HepG2 (cell line): ENCODE measurements at regions not wholly inside any gene's neighbourhood (a gene's known extent, or its start where the extent isn't known, plus 50 kb on each side); places are given as distances from the start of the nearest gene placed in this dataset.

Experiments used
- ATAC-seq: fragments of 200-7000 bp; cut with Tn5 transposase; 3 replicates; pipeline ENCODE4 v1.9.1; 2020; ENCODE audit warnings: mild to moderate bottlenecking, moderate library complexity
- BruUV-seq: library from RNA; stranded (reverse); fragments of 400-500 nt; replicated peaks from 2 replicates; lab custom pipeline; 2021; lab: Mats Ljungman, UMichigan
- CTCF ChIA-PET: fragments of 300-600 bp; formaldehyde crosslinking; extraction: SDS; loops from one replicate; lab custom pipeline; 2021; ENCODE audit warnings: low total read pairs, inconsistent platforms, low intra/inter-chr PET ratio; lab: Yijun Ruan, JAX
- POLR2A ChIA-PET: fragments of 350-600 bp; sonication (Branson Sonifier 250); formaldehyde crosslinking; loops from one replicate; lab custom pipeline; 2020; ENCODE audit warnings: antibody characterized with exemption, inconsistent platforms; lab: Yijun Ruan, JAX
- DNase-seq: peaks from one replicate; pipeline ENCODE4 v3.0.0-alpha.2; 2015; ENCODE audit warnings: low spot score
- FAIRE-seq: peaks from 3 replicates; lab custom pipeline; 2011; peaks lifted over from hg19 to GRCh38; lab: Jason Lieb, UNC
- H2AFZ ChIP-seq: one replicate; pipeline ENCODE4 v1.6.1; 2011; ENCODE audit warnings: low read length, inconsistent platforms
- H3K27ac ChIP-seq: fragments of 300-600 bp; 3 replicates; pipeline ENCODE4 v1.8.0; 2011; ENCODE audit warnings: mixed run types, mild to moderate bottlenecking, mixed read lengths, low read length, inconsistent platforms; ENCODE audit not compliant: insufficient read depth; ENCODE audit errors: extremely low read length
- H3K27me3 ChIP-seq, 2 experiments: fragments of 200-600 bp in 1 of 2; 2 replicates in 1 of 2; 3 replicates in 1 of 2; pipeline versions ENCODE4 v1.6.0 to v1.8.0; 2011; ENCODE audit warnings: low read length in 2 of 2, mild to moderate bottlenecking in 2 of 2, moderate library complexity in 2 of 2, inconsistent platforms in 1 of 2; ENCODE audit not compliant: insufficient read depth in 2 of 2, control insufficient read depth in 1 of 2
- H3K36me3 ChIP-seq, 2 experiments: fragments of 200-600 bp in 1 of 2; replicated peaks in 1 of 2; 2 replicates in 1 of 2; 3 replicates in 1 of 2; pipeline versions ENCODE4 v1.5.1 to v1.8.0; 2011; ENCODE audit warnings: low read length in 2 of 2, inconsistent platforms in 1 of 2; ENCODE audit not compliant: insufficient read depth in 2 of 2, control insufficient read depth in 1 of 2
- H3K4me1 ChIP-seq: 2 replicates; pipeline ENCODE4 v1.5.1; 2012; ENCODE audit warnings: low read length, inconsistent platforms; ENCODE audit not compliant: insufficient read depth
- H3K4me2 ChIP-seq: 2 replicates; pipeline ENCODE4 v1.6.0; 2011; ENCODE audit warnings: low read depth, low read length, inconsistent platforms
- H3K4me3 ChIP-seq, 3 experiments: fragments of 200-600 bp in 1 of 3; sonication (generic), shearing (Covaris generic) in 1 of 3; replicated peaks in 1 of 3; 2 replicates each; pipeline ENCODE4 v1.5.1; 2011 to 2016; ENCODE audit warnings: low read length in 3 of 3, inconsistent platforms in 2 of 3, low read depth in 2 of 3, mild to moderate bottlenecking in 2 of 3, control low read depth in 1 of 3, mixed read lengths in 1 of 3; ENCODE audit not compliant: insufficient read depth in 1 of 3
- H3K79me2 ChIP-seq: one replicate; pipeline ENCODE4 v1.6.1; 2011; ENCODE audit warnings: low read length, inconsistent platforms; ENCODE audit not compliant: insufficient read depth
- H3K9ac ChIP-seq: 2 replicates; pipeline ENCODE4 v1.6.0; 2011; ENCODE audit warnings: mild to moderate bottlenecking, low read depth, low read length, inconsistent platforms; ENCODE audit not compliant: insufficient read depth
- H3K9me3 ChIP-seq: 2 replicates; pipeline ENCODE4 v1.5.1; 2012; ENCODE audit warnings: mild to moderate bottlenecking, low read length
- H4K20me1 ChIP-seq: 2 replicates; pipeline ENCODE4 v1.6.0; 2011; ENCODE audit warnings: inconsistent platforms, mild to moderate bottlenecking, low read length, moderate library complexity; ENCODE audit not compliant: insufficient read depth
- BORCS8-MEF2B ChIP-seq: sonication (generic); formaldehyde crosslinking; IDR thresholded peaks from 2 replicates; pipeline ENCODE4 v1.8.0; 2022; ENCODE audit warnings: mild to moderate bottlenecking, missing genetic modification reagents
- GATAD2A ChIP-seq: IDR thresholded peaks from 2 replicates; pipeline ENCODE4 v1.6.1; 2016
- KLF11 ChIP-seq: IDR thresholded peaks from 2 replicates; pipeline ENCODE4 v1.6.1; 2016; ENCODE audit warnings: missing compliant biosample characterization
- MLXIP ChIP-seq: sonication (generic); formaldehyde crosslinking; IDR thresholded peaks from 2 replicates; pipeline ENCODE4 v1.9.0; 2021; ENCODE audit warnings: missing genetic modification reagents, borderline replicate concordance
- NCOA5 ChIP-seq: sonication (generic); formaldehyde crosslinking; IDR thresholded peaks from 2 replicates; pipeline ENCODE4 v1.4.0; 2020; ENCODE audit warnings: missing genetic modification reagents
- NFKBIZ ChIP-seq: IDR thresholded peaks from 2 replicates; pipeline ENCODE4 v1.6.1; 2018; ENCODE audit warnings: missing genetic modification reagents, missing compliant biosample characterization
- PAWR ChIP-seq: sonication (generic); formaldehyde crosslinking; IDR thresholded peaks from 2 replicates; pipeline ENCODE4 v1.4.0; 2020; ENCODE audit warnings: missing genetic modification reagents, mild to moderate bottlenecking, borderline replicate concordance
- PRDM10 ChIP-seq: sonication (generic); formaldehyde crosslinking; IDR thresholded peaks from 2 replicates; pipeline ENCODE4 v1.4.0; 2020; ENCODE audit warnings: low read depth, missing genetic modification reagents
- PRMT3 ChIP-seq: sonication (generic); formaldehyde crosslinking; IDR thresholded peaks from 2 replicates; pipeline ENCODE4 v1.8.1; 2022; ENCODE audit warnings: low read depth, mild to moderate bottlenecking, moderate library complexity, missing genetic modification reagents, borderline replicate concordance
- SMARCC2 ChIP-seq: fragments of 450-650 bp; IDR thresholded peaks from 2 replicates; pipeline ENCODE4 v1.6.1; 2017; ENCODE audit warnings: antibody characterized with exemption, mild to moderate bottlenecking
- THYN1 ChIP-seq: sonication (generic); formaldehyde crosslinking; IDR thresholded peaks from 2 replicates; pipeline ENCODE4 v1.8.1; 2023; ENCODE audit warnings: low read depth, mild to moderate bottlenecking, moderate library complexity, missing genetic modification reagents, borderline replicate concordance
- ZBTB26 ChIP-seq: IDR thresholded peaks from 2 replicates; pipeline ENCODE4 v1.6.1; 2016; ENCODE audit warnings: missing compliant biosample characterization, missing genetic modification reagents, borderline replicate concordance
- ZNF326 ChIP-seq: sonication (generic); formaldehyde crosslinking; IDR thresholded peaks from 2 replicates; pipeline ENCODE4 v1.4.0; 2020; ENCODE audit warnings: missing genetic modification reagents, borderline replicate concordance
- ZNF343 ChIP-seq: sonication (generic); formaldehyde crosslinking; IDR thresholded peaks from 2 replicates; pipeline ENCODE4 v1.4.0; 2020; ENCODE audit warnings: mild to moderate bottlenecking, missing genetic modification reagents
- ZNF367 ChIP-seq: sonication (generic); formaldehyde crosslinking; IDR thresholded peaks from 2 replicates; pipeline ENCODE4 v1.4.0; 2020; ENCODE audit warnings: missing genetic modification reagents, borderline replicate concordance
- ZNF382 ChIP-seq: sonication (generic); formaldehyde crosslinking; IDR thresholded peaks from 2 replicates; pipeline ENCODE4 v1.5.0; 2020; ENCODE audit warnings: missing genetic modification reagents, mild to moderate bottlenecking, borderline replicate concordance
- ZNF441 ChIP-seq: sonication (generic); formaldehyde crosslinking; IDR thresholded peaks from 2 replicates; pipeline ENCODE4 v1.7.0; 2021; ENCODE audit warnings: missing genetic modification reagents, borderline replicate concordance
- ZNF558 ChIP-seq: sonication (generic); formaldehyde crosslinking; IDR thresholded peaks from 2 replicates; pipeline ENCODE4 v1.9.0; 2022; ENCODE audit warnings: mild to moderate bottlenecking, missing genetic modification reagents, borderline replicate concordance
- ZNF773 ChIP-seq: sonication (generic); formaldehyde crosslinking; IDR thresholded peaks from 2 replicates; pipeline ENCODE4 v1.4.0; 2020; ENCODE audit warnings: missing genetic modification reagents, borderline replicate concordance
- WGBS: methylation state at CpG from one replicate; pipeline ENCODE4 v1.1.6; 2017; ENCODE audit warnings: low lambda C conversion rate; 5-methylcytosine and 5-hydroxymethylcytosine counted together
- in situ Hi-C: cut with HindIII; loops from 2 replicates; pipeline ENCODE4 v1.10.0; 2017; ENCODE audit warnings: low pct_unique_long_range_greater_than_20kb; ENCODE audit not compliant: extremely low pct_ligation_motif_present
- intact Hi-C: fragments of 100-400 bp; cut with micrococcal nuclease; formaldehyde crosslinking; loops from one replicate; pipeline ENCODE4 v1.10.0; 2022; ENCODE audit not compliant: unreplicated experiment

- Histone ChIP-seq H3K4me3 (no peak overlapping the region), H3K4me2 (no peak overlapping the region), H3K9ac (no peak overlapping the region), H3K9me3 (no peaks in the 10 kb centered on the region), H3K79me2 (no peaks in the 10 kb centered on the region), H3K27me3 (no peaks in the 10 kb centered on the region; a peak in 1 of 5 replicates), H4K20me1 (no peaks in the 10 kb centered on the region), H3K27ac (no peak overlapping the region), H3K4me1 (no peaks in the 10 kb centered on the region), H2AFZ (no peak overlapping the region), H3K36me3 (no peaks in the 10 kb centered on the region)
- no TSS peak for BruUV-seq
- ATAC-seq (no peak), DNase-seq (no peak), FAIRE-seq (no peak)
- in situ Hi-C loops, result no loop called here
- CTCF ChIA-PET, result no interaction called here
- WGBS, result 4% methylated on average over 2 of the region's 2 CpGs
- intact Hi-C loops, result no loop called here
- POLR2A ChIA-PET, result no interaction called here
- no peak for TF ChIP-seq ZNF326 (CRISPR knock-in tag)
- TF ChIP-seq PRMT3 (CRISPR knock-in tag), result no peak
- no peak for TF ChIP-seq PAWR
- TF ChIP-seq ZNF441 (CRISPR knock-in tag), result no peak
- no peak for TF ChIP-seq PRDM10
- TF ChIP-seq ZNF343 (CRISPR knock-in tag), result no peak
- TF ChIP-seq KLF11 (CRISPR knock-in tag), result no peak
- no peak for TF ChIP-seq ZNF773 (CRISPR knock-in tag)
- no peak for TF ChIP-seq GATAD2A (CRISPR knock-in tag)
- no peak for TF ChIP-seq BORCS8-MEF2B
- no peak for TF ChIP-seq ZNF382 (CRISPR knock-in tag)
- TF ChIP-seq ZBTB26 (CRISPR knock-in tag), result no peak
- TF ChIP-seq NCOA5 (CRISPR knock-in tag), result no peak
- no peak for TF ChIP-seq MLXIP
- TF ChIP-seq SMARCC2, result no peak
- no peak for TF ChIP-seq ZNF367 (CRISPR knock-in tag)
- TF ChIP-seq THYN1 (CRISPR knock-in tag), result no peak
- TF ChIP-seq ZNF558 (CRISPR knock-in tag), result no peak
- TF ChIP-seq NFKBIZ (CRISPR knock-in tag), result no peak
These were observed 490.7 kb upstream of the NUDT12 start for GRCh38 chr5:104053353-104053649.
